GM23248 (cell line): ENCODE measurements at regions not wholly inside any gene's neighbourhood (a gene's known extent, or its start where the extent isn't known, plus 50 kb on each side); places are given as distances from the start of the nearest gene placed in this dataset.

Experiments used
- EZH2 ChIP-seq: fragments of 200-600 bp; sonication (generic); IDR thresholded peaks from 2 replicates; pipeline ENCODE4 v1.6.1; 2018; ENCODE audit warnings: antibody characterized with exemption, mild to moderate bottlenecking; ENCODE audit not compliant: insufficient read depth, poor library complexity, severe bottlenecking
- EZH2phosphoT487 ChIP-seq: fragments of 200-600 bp; sonication (generic); IDR thresholded peaks from 2 replicates; pipeline ENCODE4 v1.6.1; 2018; ENCODE audit warnings: antibody characterized with exemption, moderate library complexity, mild to moderate bottlenecking, low read depth; ENCODE audit not compliant: insufficient read depth

DNA sequence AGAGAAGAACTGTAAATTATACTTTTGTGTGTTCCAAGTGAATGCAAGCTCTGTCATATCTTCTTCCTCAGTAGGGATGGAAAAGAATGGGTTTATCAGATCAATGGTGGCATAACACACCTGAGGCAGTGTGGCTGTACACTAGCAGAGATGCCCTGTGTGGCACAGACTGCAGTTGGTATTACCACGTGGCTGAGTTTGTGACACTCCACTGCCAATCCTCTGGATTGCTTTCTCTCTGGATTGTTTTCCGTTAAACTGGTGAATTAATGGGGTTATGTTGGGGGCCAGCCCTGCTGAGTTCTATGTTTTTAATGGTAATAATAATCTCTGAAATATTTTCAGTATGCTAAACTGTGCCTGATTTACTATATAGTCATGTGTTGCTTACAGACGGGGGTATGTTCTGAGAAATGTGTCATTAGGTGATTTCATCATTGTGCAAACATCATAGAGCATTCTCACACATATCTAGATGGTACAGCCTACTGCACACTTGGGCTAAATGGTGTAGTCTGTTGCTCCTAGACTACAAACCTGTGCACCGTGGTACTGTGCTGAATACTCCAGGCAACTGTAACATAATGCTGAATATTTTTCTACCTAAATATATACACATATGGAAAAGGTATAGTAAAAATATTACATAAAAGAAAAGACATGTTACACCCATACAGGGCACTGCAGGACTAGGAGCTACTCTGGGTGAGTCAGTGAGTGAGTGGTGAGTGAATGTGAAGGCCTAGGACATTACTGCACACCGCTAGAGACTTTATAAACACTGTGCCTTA is 84.7 kb upstream of the ST6GAL2 start:
- TF ChIP-seq EZH2phosphoT487 (no peak), EZH2 (no peak)
